Esophagus mucosa (tissue), 1 donor: ENCODE measurements at regions not wholly inside any gene's neighbourhood (a gene's known extent, or its start where the extent isn't known, plus 50 kb on each side); places are given as distances from the start of the nearest gene placed in this dataset.

Experiments
- ATAC-seq: fragments of 200-7000 bp; cut with Tn5 transposase; one replicate; pipeline ENCODE4 v1.9.1; 2020
- donor health status: DM: yes; HTN: yes; CAD: no.

- ATAC-seq, result no peak
Observed at GRCh38 chr17:79215631-79216030, 141.0 kb downstream of the ENGASE start.

GRCh38 chr17:79214940-79215604 lies 140.4 kb downstream of the ENGASE start:
- no peak for ATAC-seq

- no peak for ATAC-seq
Observed at GRCh38 chr17:79214459-79214858, 139.8 kb downstream of the ENGASE start.

GRCh38 chr17:79213305-79213704 lies 138.7 kb downstream of the ENGASE start:
- no peak for ATAC-seq

DNA sequence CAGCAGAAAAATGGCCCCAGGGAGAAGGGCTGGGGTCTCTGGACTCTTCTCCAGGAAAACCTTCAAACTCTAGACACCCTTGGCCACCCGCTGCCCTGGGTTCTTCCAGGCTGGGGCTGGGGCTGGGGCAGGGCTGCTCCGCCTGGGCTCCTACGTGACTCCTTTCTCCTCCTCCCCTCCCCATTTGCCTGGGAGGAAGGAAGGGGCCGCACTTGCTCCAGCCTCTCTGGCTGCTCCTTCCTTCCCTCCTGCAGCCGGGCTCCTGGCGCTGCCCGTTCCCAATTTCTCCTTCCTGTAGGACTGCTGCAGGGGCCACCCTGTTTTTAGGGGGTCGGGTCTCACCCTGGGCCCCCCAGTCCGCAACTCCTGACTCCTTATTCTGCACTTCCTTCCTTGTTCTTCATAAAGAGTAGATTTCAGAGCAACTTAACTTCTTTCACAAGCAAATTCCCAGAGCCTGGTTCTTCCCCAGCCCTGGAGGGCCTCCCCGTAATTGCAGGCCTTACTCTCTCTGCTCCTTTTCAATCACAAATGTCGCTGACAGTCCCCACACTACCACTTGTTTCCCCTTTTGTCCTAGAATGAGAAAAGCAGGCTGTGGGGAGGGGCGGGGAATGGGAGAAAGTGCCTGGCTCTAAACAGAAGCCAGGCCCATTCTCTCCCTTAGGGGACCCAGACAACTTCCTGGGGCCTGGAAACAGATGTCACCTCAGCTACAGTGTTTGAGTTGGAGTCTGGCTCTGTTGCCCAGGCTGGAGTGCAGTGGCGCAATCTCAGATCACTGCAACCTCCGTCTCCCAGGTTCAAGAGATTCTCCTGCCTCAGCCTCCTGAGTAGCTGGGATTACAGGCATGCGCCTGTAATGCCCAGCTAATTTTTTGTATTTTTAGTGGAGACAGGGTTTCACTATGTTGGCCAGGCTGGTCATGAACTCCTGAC lies 137.8 kb downstream of the ENGASE start:
- ATAC-seq, result no peak

GRCh38 chr17:79211061-79211770 lies 136.6 kb downstream of the ENGASE start:
- ATAC-seq, result no peak

- ATAC-seq, result no peak
Observed at GRCh38 chr17:79210638-79211037, 136.0 kb downstream of the ENGASE start.

DNA sequence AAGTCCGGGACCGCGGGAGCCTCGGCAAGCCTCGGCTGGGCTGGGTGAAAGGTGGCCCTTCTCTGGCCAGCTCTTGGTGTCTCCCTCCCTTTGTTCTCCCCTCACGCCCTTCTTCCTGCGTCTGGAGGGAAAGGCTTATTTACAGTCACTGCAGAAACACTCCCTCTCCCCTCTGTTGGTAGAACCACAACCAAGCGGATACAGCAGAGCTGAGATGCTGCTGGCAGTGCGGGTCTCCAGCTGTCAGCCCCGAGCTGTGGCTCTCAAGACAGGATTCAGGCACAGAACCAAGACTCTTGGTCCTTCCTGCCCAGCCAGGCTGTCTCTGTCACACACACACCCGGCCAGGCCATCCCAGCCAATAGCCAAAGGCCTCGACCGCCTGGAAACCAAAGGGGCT lies 133.3 kb downstream of the ENGASE start:
- ATAC-seq, result no peak

- ATAC-seq, result no peak
Observed at GRCh38 chr17:79205688-79206205, 131.1 kb downstream of the ENGASE start.

DNA sequence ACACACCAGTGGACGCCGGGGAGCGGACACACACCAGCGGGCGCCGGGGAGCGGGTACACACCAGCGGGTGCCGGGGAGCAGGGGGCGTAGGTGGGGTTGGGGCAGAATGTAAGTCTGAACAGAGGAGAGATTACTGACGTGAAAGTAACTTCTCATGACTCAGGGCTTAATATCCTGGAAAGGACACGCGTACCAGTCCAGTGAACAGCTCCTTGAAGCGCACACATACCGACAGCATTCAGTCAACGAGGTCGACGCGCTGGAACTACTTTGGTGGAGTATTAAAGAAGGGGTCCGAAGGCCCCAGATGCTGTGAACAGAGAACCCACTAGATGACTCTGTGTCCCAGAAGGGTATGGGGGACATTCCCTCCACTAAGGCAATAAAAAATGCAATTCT lies 129.6 kb downstream of the ENGASE start:
- ATAC-seq, result no peak

DNA sequence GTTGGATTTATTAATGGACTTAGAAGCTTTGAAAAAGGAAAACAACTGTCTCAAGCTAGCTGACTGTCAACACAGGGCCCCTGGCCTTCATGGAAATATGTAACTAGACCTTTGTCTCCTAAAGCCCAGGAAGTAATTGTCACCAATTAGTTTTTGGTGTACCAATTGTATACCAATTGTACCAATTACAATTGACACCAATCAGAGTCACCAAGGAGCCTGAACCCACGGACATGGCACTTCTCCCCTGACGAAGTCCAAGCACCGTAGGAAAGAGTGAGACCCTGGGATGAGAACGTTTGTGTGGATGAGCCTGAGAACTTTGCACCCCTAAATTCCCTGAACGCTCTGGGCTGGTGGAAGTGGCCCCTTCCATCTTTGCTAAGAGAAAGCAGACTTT lies 129.0 kb downstream of the ENGASE start:
- no peak for ATAC-seq

DNA sequence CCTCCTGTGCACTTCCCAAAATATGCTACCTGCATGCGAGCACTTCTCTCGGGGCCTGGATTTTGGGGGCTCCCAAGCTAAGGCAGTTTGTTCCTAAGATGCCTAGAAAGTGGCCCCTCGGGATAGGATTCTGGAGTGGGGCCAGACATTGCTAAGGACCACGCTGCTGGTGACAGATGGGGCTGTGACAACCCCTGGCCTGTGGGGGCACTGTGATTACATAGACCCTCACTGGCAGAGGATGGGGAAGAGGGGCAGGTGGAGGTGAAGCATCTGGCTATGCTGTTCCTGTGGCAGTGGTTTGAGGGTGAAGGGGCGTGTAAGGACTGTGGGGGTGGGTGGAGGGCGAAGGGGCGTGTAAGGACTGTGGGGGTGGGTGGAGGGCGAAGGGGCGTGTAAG lies 128.4 kb downstream of the ENGASE start:
- no peak for ATAC-seq

DNA sequence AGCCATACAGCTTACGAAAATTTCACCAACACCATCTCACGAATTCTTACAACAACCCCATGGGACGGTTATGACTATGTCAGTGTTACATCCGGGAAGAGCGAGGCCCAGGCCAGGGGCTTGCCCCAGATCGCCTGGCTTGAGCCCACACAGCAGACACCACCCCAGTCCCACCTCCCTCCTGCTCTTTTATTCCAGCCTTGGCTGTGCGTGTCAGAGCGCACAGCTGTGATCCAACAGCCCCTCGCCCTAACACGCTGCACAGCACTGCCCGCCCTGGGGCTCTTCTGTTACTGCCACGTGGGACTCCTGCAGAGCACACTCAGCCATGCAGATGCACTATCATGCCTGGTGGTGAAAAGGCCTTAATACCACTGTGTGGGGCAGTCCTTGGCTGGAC lies 127.9 kb downstream of the ENGASE start:
- peak; percentile 37 for ATAC-seq

DNA sequence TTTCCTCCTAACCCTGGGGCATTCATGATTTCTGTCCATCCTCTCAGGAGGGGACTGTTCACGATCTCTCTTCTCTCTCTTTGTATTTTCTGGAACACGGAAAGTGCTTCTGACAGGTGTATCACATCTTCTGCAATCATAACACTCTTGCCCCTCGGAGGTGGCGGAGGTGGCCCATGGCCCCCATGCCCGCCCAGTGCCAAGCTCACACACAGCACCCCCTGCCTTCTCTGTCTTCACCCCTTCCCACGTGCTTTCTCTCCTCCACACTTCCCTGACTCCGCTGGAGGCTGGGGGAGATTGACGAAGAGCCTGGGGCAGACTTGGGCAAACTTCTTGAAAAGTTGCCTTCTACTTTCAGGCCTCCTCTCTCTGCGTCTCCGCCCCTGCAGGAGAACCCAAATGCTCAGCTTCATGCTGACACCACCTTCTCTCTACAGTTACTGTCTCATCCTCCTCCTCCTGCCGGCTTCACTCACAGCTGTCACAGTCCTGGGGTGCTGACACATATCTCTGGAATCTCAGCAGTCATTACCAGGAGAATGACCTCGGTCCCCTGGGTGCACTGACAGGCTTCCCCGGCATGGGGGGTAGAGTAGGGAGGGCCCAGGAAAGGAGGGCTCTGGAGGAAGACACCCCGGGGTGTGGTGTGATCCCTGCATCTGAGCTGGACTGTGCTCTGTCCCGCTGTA lies 127.1 kb downstream of the ENGASE start:
- ATAC-seq, result no peak

DNA sequence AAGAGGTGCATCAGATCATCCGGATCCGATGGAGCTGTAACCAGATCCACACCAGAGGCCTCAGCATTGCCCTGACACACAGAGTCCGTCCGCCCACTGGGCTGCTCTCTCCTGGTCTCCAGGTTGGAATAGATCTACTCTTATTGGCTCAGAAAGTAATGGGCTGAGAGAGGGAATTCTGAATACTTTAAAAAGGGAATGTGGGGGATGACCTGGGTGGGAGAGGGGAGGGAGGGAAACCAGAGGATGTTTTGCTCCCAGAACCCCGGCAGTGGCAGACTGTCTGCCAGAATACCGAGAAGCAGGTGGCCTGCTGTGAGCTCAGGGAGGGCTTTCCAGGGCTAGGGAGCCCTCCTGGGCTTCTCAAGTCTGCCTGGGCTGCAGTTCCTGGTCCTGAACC lies 126.5 kb downstream of the ENGASE start:
- no peak for ATAC-seq

GRCh38 chr17:79196913-79197312 lies 122.3 kb downstream of the ENGASE start:
- ATAC-seq, result no peak

DNA sequence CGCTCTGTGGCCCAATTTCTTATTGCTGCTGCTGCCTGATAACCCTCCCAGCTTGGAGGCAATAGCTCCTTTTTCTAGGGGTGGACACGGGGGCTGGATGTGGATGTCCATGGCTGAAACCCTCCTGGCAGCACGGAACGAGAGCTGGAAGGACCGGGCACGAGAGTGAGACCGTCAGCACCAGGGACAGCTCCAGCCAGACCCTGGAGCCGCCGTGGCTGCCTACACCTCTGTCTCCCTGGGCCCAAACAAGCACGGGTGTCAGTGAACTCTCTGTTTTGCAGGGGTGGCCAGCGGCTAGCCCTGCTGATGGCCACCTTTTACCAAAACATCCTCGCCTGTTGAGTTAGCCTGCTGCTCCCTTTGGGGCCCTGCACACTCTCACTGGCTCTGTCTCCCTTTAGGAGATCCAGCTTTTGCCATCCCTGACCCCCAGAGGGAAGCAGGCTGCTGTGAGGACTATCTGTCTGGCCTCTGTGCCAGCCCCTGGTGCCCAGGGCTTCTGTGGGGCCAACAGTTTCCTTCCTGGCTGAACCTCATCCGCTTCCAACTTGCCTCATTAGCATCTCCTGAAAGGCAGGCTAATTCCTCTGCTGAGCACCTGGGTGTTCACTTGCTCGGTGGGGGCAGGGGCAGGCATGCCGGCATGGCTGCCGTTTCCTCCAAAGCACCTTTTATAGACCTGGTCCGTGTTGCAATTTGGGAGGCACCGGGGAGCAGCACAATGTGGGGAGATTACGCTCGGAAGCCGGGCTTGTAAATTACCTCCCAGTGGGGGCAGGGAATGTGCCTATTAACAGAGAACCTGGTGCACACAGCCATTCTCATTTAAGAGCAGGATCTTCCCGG lies 118.1 kb downstream of the ENGASE start:
- ATAC-seq, result no peak

DNA sequence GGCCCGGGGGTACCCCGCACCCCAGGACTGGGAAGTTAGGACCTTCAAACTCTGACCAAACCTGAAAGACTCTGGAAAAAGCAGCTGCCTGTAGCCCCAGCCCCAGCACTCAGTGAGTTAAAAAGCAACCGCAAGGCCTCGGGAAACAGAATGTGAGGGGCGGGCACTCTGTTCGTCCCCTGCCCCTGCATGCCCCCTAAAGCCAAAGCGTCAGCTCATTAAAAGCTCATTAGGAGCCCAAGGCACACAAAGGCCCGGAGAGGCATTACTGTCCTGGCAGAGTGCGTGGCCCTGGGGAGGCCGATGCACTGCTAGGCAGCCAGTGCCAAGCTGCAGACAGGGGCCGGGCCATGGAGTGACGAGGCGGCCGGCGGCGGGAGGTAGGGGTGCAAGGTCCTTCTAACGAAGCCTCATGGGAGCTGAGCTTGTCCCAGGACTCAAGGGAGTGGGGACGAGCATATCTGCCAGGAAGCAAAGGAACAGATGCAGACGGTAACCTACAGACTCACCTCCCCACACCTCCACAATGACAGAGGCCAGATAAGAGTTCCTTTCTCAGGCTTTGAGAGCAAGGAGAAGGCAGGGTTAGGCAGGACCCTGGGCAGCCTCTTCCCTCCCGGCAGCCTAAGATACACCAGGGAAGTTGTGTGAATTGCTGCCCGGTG lies 116.8 kb downstream of the ENGASE start:
- ATAC-seq, result no peak

DNA sequence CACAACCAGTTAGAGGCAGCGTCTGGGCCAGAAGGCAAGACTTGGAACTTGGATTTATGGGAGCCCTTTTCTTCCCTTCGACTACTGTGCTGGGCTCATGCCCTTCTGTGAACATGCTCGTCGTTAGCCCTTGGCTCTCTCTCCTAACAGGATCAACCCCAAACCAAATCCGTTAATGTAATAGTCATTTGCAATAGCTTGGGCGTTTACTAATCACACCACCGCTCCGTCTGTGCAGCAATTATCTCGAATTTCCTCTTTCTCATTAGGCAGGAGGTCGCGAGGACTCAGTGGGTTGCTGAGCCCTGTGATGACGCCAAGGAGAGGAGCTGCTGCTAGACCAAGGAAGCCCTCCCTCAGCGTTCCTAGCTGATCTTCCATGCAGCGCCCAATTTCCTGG lies 114.7 kb downstream of the ENGASE start:
- no peak for ATAC-seq

DNA sequence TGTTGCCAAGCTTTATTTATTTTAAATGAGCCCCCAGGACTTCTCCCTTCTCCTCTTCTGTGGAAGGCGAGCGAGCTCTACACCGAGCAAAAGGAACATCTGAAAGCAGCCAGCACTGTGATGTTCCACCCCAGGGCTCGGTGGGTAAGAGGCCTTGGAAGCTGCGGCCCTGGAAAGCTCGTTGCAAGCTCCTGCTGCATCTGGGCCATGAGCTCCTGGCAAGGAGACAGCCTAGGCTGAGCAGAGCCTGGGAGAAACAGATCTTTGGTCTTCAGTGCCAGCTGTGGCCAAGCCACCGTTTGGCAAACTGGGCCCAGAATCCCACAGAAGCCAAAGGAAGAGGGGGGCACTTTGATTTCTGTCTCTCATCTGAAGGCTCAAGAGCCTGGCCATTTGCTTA lies 114.1 kb downstream of the ENGASE start:
- ATAC-seq, result no peak

GRCh38 chr17:79188048-79188447 lies 113.4 kb downstream of the ENGASE start:
- peak; percentile 56 for ATAC-seq
